ENCODE measurements at regions not wholly inside any gene's neighbourhood (a gene's known extent, or its start where the extent isn't known, plus 50 kb on each side); places are given as distances from the start of the nearest gene placed in this dataset.
"Not testable (repeated sequence)": the region's sequence is repeated elsewhere in the genome, so short reads cannot be mapped to it uniquely, and the experiment has no call there.

DNA sequence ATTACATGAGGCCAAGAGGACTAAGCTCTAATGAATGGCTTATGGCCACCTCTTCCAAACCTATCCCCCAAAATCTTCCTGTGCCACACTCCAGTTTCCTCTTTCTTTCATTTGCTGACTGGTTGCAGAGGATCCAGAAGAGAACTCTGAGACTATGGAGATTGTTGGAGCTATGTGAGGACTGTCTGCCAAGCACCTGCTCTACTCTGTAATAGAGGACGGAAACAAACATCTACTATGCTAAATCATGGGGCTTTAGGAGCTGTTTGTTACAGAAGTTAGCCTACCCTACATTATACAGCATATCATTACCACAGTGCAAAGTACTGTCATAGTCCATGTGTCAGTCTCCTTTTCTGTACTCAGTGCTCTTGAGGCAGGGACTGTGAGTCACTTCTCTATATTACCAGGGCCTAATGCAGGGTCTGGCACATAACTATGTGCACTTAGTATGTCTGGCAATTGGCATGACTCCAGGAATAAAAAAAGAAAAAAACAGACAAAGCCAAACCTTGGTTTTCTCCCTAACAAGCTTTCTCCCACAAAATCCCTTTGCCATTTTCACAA is 95.1 kb downstream of the RPAP3 start:
- DNase-seq, result no peak

DNA sequence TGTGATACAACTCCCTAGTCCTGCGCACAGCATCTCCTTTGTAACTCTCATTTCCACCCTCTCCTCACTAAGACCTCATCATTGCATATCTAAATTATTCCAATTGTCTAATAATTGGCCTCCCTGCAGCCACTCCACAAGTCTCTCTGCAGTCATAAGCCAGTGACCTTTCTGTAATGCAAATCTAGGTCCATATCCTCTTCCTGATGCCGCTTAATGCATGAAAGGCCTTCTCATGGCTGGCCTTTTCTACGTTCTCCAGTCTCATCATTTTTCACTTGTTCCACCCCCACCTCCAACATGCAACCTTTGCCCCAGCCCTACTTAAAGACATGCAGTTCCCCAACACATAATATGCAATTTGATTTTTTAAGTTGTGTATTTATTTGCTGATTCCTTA is 96.0 kb downstream of the RPAP3 start:
- no peak for DNase-seq

DNA sequence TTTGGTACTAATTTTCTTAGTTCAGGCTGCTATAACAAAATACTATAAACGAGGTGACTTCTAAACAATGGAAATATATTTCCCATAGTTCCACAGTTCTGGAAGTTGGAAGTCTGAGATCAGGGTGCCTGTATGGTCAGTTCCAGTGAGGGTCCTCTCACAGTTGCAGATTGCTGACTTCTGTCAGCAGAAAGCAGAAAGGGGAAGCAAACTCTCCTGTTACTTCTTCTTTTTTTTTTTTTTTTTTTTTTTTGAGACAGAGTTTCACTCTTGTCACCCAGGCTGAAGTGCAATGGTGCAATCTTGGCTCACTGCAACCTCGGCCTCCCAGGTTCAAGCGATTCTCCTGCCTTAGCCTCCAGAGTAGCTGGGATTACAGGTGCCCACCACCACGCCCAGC is 97.2 kb downstream of the RPAP3 start:
- not testable (repeated sequence) for DNase-seq

DNA sequence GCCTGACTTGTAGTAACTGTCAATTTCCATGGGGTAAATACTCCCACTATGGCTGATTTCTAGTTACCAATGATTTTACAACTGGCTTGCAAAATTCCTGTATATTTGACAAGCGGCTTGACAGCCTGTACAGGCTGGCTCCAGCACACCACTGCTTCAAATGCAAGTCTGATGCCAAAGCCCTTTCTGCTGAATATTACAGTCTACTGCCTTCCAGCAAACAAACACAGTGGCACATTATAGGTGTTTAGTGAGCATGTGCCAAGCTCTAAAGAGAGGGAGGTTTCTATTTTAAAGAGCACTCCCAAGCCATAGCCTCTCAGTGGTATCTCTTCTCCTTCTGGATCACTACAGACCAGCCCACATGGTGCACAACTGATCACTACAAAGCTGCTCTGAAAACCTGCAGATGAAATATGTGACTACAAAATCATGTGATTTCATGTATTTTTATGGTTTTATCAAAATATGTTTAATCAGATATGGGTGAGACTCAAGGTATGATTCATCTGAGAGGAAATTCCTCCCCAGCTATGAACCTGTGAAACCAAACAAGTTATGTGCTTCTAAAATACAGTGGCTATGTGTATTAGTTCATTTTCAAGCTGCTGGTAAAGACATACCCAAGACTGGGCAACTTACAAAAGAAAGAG is 101.5 kb downstream of the RPAP3 start:
- DNase-seq, result no peak

DNA sequence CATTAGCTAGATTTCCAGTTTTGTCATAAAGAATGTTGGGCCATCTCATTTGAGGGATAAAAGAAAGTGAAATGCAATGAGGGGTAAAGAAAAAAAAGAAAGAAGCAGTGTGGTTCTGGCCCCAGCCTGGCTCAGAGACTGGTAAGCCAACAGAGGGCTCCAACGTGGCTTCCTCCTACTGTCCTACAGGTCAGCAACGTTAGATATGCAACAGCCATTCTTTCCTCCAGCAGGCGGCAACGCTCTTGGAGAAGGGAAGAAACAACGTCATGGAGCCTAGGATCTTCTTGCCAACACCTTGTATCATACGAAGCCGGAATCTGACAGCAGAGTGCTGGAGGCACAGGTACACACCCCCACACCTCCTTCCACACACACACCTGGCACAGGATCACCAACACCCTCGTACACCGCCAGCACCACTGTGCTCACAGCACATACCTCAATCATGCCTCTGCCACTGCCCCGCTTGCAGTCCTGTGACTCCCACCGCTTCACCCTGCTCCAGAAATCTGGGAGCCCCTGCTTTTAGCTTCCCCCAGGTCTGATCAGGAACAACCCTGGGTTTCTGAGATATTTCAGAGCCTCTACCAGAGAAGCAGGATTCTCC is 102.8 kb downstream of the RPAP3 start:
- DNase-seq, result no peak

DNA sequence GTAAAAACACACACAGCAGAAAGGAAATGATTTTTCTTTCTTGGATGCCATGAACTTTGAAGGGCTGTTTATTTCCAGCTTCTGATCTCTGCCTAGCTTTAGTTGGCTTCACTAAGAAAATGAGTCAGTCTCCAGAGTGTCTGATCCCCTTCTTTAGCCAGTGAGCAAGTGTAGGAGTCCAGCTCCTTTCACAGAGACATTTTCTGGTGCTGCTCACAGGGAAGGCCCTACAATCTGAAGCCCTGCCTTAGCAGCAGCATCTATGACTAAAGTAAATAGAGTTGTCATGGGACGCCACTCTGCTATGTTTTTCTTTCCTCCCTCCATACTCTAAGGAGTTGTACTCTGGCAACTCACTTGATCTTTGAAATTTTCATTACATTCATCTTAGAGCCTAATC is 103.5 kb downstream of the RPAP3 start:
- no peak for DNase-seq

DNA sequence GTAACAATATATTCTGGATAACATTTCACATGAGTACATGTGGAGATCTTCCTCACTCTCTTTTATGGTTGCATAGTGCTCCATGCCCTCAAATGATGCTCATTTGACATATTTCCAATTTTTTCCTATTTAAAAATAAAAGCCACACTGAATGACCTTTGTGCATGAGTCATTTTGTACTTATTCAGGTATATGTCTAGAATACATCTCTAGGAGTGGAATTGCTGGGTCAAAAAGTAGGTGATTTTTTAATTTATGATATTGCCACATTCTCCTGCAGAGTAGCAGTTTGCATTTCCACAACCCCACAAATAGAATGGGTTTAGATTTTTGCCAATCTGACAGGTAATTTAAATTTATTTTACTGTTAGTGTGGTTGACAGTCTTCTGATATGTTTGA is 104.8 kb downstream of the RPAP3 start:
- no peak for DNase-seq

DNA sequence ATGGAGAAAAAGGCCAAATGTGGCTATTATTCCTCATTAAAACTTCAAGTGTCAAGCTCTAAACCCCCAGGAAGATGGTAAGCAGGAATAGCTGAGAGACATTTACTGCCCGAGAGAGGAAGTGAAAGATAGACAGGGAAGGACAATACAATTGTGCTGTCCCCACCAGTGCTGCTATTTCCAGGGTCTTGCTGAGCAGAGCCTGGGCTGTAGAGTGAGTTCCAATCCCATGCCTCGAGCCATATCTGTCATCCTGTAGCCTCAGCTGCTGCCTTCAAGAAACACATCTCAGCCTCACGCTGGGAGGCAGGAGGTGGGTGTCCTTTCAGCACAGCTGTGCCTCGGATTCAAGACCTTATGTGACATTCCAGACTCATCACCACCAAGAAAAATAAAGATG is 114.0 kb downstream of the RPAP3 start:
- DNase-seq, result no peak

DNA sequence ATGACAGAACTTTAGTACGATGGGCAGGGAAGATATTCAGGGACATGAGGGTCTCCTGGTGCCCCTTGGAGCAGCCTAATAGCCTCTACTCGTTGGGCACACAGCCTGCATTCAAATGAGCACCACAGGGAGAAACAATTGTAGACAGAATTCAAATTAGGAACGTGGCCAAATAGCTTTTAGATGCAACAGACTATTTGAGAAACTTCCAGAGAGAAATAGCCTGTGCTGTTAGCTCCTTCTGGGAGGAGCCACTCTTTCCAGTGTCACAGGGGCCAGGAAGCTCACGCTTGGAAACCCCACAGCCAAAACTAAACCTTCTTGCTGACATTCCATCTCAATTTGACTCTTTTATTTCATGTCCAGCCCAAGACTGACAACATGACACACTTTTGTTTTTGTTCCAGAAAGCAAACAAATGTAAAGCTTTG is 114.5 kb downstream of the RPAP3 start:
- no peak for DNase-seq

DNA sequence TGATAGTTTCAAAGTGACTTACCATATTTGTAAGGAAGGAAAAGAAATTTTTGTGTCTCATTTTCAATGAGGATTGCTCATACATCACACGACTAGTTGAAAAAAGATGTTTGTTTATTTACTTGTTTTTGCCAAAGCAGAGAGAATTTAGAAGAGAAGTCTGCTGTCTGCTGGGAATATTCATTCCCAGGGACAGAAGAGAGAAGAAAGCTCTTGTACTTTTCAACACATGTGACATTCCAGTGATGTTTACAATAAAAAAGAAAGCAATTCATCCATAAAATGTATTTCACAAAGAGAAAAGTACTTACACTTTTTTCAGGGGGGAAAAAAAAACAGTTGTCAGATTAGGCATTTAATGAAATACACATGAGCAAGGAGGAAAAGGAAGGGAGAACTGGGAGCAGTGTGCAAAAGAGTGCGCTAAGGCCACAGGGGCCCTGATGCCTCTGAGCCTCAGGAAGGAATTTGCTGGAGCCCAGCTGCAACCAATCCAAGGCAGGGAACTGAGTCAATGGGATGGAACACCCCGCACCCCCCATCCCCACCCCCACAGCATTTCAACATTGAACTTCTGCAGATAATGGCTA is 115.0 kb downstream of the RPAP3 start:
- no peak for DNase-seq

DNA sequence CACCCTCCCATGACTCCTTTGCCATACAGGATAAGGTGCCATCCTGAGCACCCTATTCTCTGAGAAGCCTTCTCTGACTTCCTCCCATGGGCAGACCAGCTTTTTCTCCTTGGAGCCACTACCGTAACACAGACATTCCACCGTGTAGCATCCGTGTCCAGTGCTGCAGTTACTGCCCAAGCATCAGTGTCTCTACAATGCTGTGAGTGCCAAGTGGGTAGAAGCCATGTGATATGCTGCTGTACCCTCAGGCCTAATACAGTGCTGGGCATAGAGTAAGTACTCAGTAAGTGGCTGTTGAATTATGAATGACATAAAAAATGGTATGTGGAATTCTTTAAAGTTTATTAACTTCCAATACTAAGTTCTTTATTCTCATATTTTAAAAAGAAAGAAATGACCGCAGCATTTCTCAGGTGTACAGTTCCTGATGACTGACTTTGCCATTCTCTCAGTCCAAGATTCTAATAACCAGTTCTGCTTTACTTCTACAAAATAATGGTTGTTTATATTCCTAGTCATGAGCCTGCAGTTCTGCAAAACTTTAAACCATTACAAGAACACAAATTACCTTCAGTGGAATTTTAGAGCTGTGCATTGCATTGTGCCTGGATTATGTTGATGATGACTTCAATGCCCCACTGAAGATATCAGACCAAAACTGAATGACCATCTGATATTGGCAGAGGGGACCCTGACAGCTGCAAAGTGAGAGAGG is 118.7 kb downstream of the RPAP3 start:
- no peak for DNase-seq

DNA sequence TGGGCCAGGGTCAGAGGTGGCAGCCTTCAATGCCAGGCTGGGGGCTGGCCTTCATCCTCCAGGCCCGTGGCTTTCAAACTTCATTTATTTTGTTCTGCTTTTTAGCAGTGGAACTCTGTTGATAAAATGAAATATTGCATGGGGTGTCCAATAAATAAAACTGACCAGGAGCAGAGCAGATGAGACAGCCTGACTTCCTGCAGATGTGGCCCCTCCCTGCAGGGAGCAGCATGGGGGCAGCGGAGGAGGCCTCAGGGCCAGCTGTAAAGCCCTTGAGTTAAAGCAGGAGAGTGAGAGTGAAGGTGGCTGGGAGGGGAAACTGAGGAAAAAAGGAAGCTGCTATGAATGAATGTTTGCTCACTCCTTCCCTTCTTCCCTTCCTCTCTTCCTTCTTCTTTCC is 120.3 kb downstream of the RPAP3 start:
- DNase-seq, result no peak

DNA sequence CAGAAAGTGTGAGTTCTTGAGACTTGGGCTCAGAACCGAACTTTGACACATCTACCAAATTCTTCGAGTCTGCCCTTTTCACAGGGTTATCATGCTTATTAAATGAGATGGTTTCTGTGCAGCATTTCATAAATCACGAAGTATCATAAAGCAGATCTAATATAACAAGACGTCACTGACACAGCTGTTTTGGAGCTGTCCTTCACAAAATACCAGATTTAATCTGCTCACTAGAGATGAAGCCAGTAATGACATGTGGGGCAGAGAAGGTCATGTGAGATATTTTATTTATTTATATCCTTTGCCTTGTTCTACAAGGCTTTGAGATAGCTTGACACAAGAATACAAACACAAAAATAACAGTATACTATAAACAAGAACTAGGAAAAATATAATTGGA is 127.0 kb downstream of the RPAP3 start:
- DNase-seq, result no peak

DNA sequence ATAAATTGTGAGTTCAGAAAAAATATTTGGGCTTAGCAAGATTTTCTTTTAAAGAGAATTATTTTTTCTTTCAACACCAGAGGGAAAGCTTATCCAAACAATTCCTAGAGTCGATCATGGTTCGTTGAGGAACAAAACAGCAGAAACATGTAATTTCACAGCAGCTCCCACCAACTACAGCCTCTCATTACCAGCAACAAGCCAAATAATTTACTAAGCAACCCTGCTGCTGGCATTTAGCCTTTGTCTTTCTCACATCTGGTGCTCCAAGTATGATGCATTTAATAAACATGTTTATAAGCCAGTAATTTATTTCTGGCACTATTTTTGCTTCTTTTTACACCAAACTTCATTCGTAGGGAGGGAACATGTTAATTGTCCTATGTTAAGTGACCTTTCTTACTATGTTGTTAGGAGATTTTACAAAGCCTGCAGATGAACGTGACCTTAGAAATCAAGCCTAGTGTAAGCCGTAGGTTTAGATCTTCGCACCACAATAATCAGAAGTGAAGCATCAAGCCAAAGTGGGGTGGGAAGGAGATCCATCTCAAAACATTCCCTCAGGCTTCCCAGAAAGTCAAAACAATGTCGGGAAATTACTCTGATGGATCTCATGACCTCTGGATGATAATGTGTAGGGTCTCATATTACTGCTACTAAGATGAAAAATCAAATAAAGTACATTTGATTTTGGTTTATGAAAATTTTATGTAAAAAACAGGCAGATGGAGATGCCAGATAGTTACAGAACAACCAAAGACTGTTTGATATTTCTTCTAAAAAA is 128.4 kb downstream of the RPAP3 start:
- DNase-seq, result no peak

DNA sequence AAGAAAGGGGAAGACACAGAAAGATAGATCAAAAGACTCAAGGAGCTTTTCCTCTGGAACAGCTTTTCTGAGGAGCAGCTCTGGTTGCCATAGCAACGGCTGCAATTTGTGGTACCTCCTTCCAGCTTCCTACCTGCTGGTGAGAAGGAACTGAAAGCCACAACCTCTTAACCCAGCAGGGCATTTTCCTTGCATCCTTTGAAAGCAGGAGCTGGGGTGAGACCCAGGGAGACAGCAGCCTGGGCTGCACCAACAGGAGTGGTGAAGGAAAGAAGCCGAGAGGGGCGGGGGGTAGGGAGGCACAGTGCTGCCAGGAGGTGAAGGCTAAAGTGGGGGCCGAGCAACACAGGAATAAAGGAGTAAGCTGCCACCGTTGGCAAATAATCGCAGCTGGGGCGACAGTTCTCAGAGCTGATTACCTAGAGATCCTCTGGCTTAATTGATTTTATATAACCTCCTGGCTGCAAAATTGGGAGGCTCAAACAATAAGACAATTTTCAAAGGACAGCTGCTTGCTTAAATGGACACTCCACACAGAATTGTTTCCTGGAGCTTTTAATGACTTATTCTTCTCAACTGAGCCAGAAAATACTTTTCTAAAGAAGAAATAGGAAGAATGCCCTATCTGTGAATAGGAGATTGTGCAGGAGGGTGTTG is 129.4 kb downstream of the RPAP3 start:
- DNase-seq, result no peak

DNA sequence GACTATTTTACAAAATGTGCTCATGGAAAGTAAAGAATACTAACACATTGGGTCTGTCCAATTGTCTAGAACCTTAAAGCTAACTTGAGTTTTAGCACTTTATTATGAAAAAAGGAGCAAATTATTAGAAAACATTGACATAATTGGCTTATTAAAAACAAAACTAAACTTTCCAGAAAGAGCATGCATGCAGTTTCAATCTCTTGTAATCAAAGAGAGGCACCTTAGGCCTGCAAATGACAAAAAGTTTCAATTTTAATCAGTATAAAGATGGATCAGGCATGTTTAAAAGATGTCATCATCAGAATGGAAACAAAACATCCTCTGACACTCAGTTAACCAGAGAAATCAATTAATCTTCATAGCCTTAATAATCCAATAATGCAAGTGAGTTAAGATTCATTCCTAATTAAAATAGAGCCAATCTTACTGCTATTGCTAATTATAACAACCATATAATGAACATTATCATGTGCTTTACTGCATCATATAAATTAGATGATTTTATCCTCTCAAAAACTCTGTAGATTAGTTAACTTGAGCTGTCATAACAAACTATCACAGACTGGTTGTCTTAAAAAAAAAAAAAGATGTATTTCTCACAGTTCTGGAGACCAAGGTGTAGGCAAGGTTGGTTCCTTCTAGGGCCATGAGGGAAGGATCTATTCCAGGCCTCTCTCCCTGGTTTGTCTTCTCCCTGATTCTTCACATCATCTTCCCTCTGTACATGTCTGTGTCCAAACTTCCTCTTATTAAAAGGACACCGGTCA is 131.4 kb downstream of the RPAP3 start:
- no peak for DNase-seq

DNA sequence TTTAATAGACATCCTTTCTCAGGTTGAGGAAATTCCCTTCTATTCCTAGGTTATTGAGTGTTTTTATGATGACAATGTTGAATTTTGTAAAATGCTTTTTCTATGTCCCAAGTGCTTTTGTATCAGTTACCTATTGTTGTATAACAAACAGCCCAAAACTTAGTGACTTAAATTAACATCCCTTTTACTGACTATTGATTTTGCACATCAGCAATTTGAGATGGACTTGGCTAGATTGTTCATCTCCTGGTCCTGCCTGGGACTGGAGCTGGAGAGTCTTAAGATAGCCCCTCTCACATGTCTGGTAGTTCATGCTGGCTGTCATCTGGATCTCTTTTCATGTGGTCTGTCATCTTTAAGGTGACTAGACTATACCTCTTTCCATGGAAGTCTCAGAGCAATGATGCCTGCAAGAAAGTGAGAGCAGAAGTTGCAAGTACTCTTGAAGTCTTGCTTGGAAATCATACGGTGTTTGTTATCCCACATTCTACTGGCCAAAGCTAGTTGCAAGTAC is 132.6 kb downstream of the RPAP3 start:
- no peak for DNase-seq

DNA sequence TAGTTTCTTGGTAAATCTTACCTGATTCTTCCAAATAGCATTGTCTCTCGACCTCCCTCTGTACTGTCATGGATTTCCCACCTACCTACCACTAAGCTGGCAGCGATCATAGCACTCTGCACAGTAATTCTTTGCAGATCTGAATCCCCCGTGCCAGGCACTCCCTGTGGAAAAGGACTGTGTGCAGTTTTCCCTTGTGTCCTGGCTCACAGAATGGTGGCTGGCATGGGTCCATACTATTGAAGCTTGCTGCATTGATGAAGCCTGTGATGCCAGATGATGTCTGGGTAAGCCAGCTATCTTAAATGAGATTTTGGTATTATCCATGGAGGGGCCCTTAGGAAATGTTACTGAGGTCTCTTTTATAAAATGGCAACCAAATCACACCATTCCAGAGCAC is 135.7 kb downstream of the RPAP3 start:
- DNase-seq, result no peak

DNA sequence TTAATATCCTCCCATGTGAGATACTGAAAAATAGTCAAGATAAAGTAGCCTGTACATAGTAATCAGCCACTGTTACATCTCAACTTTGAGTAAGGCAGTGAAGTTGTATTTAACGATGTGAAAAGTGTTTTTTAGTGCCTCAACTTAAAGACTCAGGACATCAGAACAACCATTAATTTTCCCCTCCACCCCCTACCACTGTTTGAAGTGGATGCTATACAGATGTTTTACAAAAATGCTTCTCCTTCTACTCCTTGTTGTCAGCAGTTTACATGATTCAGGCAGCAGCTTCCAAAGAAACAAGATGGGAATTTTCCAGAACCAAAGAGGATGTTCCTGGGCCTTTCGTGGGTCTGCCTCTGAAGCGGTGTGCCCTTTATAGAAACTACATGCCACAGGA is 143.6 kb downstream of the RPAP3 start:
- DNase-seq, result no peak

DNA sequence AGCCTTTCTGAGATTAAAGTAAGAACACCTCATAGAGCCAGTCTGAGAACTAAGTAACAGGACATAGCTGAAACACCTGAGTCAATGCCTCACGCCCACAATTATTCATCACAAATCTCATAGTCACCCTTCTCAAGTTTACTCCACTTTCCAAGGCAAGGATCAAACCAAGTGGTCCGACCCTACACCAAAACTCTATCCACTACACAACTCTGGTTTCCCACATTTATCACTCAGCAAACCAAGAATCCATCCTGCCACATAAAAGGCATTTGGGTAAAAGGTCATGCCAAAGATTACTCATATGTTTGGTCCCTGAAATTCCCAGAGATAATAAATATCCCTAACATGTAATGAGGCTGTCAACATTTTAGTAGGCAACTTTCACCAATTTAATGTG is 144.1 kb downstream of the RPAP3 start:
- no peak for DNase-seq

DNA sequence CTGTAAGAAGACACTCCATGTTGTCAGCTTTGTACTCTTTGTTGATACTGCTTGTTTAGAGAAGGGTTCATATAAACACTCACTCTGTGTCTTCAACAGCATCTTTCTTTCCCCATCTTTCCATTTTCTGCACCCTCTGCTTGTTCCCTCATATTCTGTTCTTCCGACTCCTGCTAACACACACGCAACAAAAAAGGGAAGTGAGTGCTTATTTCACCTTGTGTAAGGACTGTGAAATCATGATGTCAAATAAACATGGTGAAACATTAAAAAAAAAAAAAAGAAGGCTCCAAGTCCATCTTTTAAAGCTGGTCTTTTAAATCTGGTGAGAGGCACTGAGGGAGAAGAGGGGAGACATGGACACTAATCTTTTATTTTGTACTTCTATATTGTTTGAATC is 145.4 kb downstream of the RPAP3 start:
- no peak for DNase-seq
